Hepatocyte (in vitro differentiated cells): ENCODE measurements at regions not wholly inside any gene's neighbourhood (a gene's known extent, or its start where the extent isn't known, plus 50 kb on each side); places are given as distances from the start of the nearest gene placed in this dataset.

Experiments used
- DNase-seq: peaks from one replicate; pipeline ENCODE4 v3.0.0-alpha.2; 2016; ENCODE audit warnings: low spot score
- H2AFZ ChIP-seq: fragments of 200-600 bp; sonication (generic); 2 replicates; pipeline ENCODE4 v1.6.0; 2016; ENCODE audit warnings: antibody characterized with exemption, mild to moderate bottlenecking
- H3K27ac ChIP-seq: fragments of 200-600 bp; sonication (generic); 2 replicates; pipeline ENCODE4 v1.5.1; 2016; ENCODE audit warnings: mild to moderate bottlenecking
- H3K27me3 ChIP-seq: fragments of 200-600 bp; sonication (generic); 2 replicates; pipeline ENCODE4 v1.6.1; 2016
- H3K36me3 ChIP-seq: fragments of 200-600 bp; sonication (generic); replicated peaks from 2 replicates; pipeline ENCODE4 v1.5.1; 2016; ENCODE audit warnings: low read depth; ENCODE audit not compliant: insufficient read depth
- H3K4me1 ChIP-seq: fragments of 200-600 bp; sonication (generic); 2 replicates; pipeline ENCODE4 v1.5.1; 2016; ENCODE audit warnings: mild to moderate bottlenecking, moderate library complexity; ENCODE audit not compliant: insufficient read depth
- H3K4me2 ChIP-seq: fragments of 200-600 bp; sonication (generic); 2 replicates; pipeline ENCODE4 v1.6.0; 2016
- H3K4me3 ChIP-seq: fragments of 200-600 bp; sonication (generic); 2 replicates; pipeline ENCODE4 v1.5.1; 2016; ENCODE audit warnings: mild to moderate bottlenecking
- H3K79me2 ChIP-seq: fragments of 200-600 bp; sonication (generic); 2 replicates; pipeline ENCODE4 v1.6.0; 2017; ENCODE audit warnings: mild to moderate bottlenecking
- H3K9me2 ChIP-seq: fragments of 200-600 bp; sonication (generic); replicated peaks from 2 replicates; pipeline ENCODE4 v1.6.0; 2017; ENCODE audit warnings: mild to moderate bottlenecking; ENCODE audit not compliant: insufficient read depth
- H3K9me3 ChIP-seq: fragments of 200-600 bp; sonication (generic); 2 replicates; pipeline ENCODE4 v1.5.1; 2016; ENCODE audit warnings: low read depth, mild to moderate bottlenecking
- H4K20me1 ChIP-seq: fragments of 200-600 bp; sonication (generic); 2 replicates; pipeline ENCODE4 v1.6.0; 2016; ENCODE audit warnings: mild to moderate bottlenecking; ENCODE audit not compliant: insufficient read depth, poor library complexity, severe bottlenecking
- CTCF ChIP-seq: fragments of 200-600 bp; sonication (generic); IDR thresholded peaks from 2 replicates; pipeline ENCODE4 v1.5.1; 2016; ENCODE audit warnings: antibody characterized with exemption, mild to moderate bottlenecking; ENCODE audit not compliant: poor library complexity
- EZH2 ChIP-seq: fragments of 200-600 bp; sonication (generic); IDR thresholded peaks from 2 replicates; pipeline ENCODE4 v1.6.1; 2016; ENCODE audit warnings: antibody characterized with exemption, mild to moderate bottlenecking, borderline replicate concordance
- EZH2phosphoT487 ChIP-seq: fragments of 200-600 bp; sonication (generic); IDR thresholded peaks from one replicate; pipeline ENCODE4 v1.6.1; 2018; ENCODE audit warnings: antibody characterized with exemption, mild to moderate bottlenecking, low read depth, moderate library complexity; ENCODE audit not compliant: unreplicated experiment, severe bottlenecking
- WGBS: methylation state at CpG from one replicate; pipeline ENCODE4 v1.1.6; 2016; ENCODE audit warnings: low lambda C conversion rate; ENCODE audit errors: missing lambda C conversion rate; 5-methylcytosine and 5-hydroxymethylcytosine counted together

- no peaks in the 10 kb centered on the region for H3K36me3 ChIP-seq
- H3K9me2 ChIP-seq: no peaks in the 10 kb centered on the region
- H3K4me3 ChIP-seq: no peak overlapping the region
- H4K20me1 ChIP-seq: no peaks in the 10 kb centered on the region
- no peak overlapping the region for H3K27ac ChIP-seq
- TF ChIP-seq EZH2phosphoT487 (no peak), CTCF (no peak), EZH2 (no peak)
- no peak for DNase-seq
- H3K27me3 ChIP-seq: peaks cover 53% of the 10 kb centered on the region
- no peak overlapping the region for H3K4me2 ChIP-seq
- no peaks in the 10 kb centered on the region for H3K9me3 ChIP-seq
- no peak overlapping the region for H2AFZ ChIP-seq
- WGBS: 91% methylated on average over 5 of the region's 5 CpGs
- H3K4me1 ChIP-seq: peaks cover 23% of the 10 kb centered on the region
- H3K79me2 ChIP-seq: no peaks in the 10 kb centered on the region
These were observed 97.1 kb upstream of the PRDM1 start for GRCh38 chr6:105988812-105989577.

- Histone ChIP-seq H3K9me3 (no peaks in the 10 kb centered on the region), H3K4me3 (no peak overlapping the region), H4K20me1 (no peaks in the 10 kb centered on the region), H2AFZ (no peak overlapping the region), H3K9me2 (no peaks in the 10 kb centered on the region), H3K27ac (no peak overlapping the region), H3K79me2 (no peaks in the 10 kb centered on the region), H3K27me3 (peaks cover 47% of the 10 kb centered on the region), H3K36me3 (no peaks in the 10 kb centered on the region), H3K4me2 (no peak overlapping the region), H3K4me1 (peaks cover 23% of the 10 kb centered on the region)
- TF ChIP-seq CTCF: no peak
- no peak for TF ChIP-seq EZH2
- no peak for TF ChIP-seq EZH2phosphoT487
- no peak for DNase-seq
These were observed 97.8 kb upstream of the PRDM1 start for GRCh38 chr6:105988321-105988720.

DNA sequence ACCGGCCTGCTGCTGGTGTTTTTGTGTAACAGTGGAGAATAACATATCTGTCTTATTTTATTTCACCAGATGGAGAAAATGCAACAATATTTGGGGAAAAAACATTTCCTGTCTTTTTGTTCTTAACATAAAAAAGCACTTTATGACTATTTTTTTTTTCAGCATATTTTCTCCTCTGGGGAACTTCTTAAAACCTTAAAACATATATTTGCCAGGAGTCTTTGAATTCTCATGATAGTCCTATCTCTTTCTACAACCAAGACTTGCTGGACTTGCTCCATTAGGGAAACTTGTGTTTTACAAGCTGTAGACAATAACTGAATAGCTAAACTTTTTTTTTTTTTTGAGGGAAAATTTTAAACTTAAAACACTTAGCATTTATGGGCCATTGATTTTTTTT, 98.6 kb upstream of the PRDM1 start:
- 52% methylated on average over 1 of the region's 1 CpG for WGBS
- Histone ChIP-seq H3K36me3 (no peaks in the 10 kb centered on the region), H3K4me2 (no peak overlapping the region), H3K4me1 (peaks cover 15% of the 10 kb centered on the region), H3K79me2 (no peaks in the 10 kb centered on the region), H3K9me2 (no peaks in the 10 kb centered on the region), H3K9me3 (no peaks in the 10 kb centered on the region), H3K4me3 (no peak overlapping the region), H3K27ac (no peak overlapping the region), H2AFZ (no peak overlapping the region), H4K20me1 (no peaks in the 10 kb centered on the region), H3K27me3 (peaks cover 40% of the 10 kb centered on the region)
- no peak for TF ChIP-seq CTCF
- no peak for TF ChIP-seq EZH2phosphoT487
- no peak for TF ChIP-seq EZH2
- no peak for DNase-seq
